Caco-2 (cell line): ENCODE measurements at regions not wholly inside any gene's neighbourhood (a gene's known extent, or its start where the extent isn't known, plus 50 kb on each side); places are given as distances from the start of the nearest gene placed in this dataset.

Experiments
- BruUV-seq: library from RNA; stranded (reverse); fragments of 400-500 nt; replicated peaks from 2 replicates; lab custom pipeline; 2021; lab: Mats Ljungman, UMichigan
- CTCF ChIA-PET: fragments of 300-600 bp; sonication (Branson Sonifier 250); formaldehyde crosslinking; loops from one replicate; lab custom pipeline; 2022; ENCODE audit warnings: antibody characterized with exemption; lab: Charles Lee
- POLR2A ChIA-PET: fragments of 300-600 bp; sonication (Branson Sonifier 250); formaldehyde crosslinking; loops from one replicate; lab custom pipeline; 2022; ENCODE audit warnings: antibody characterized with exemption; lab: Charles Lee
- DNase-seq, 2 experiments: peaks; one replicate each; pipeline versions ENCODE4 v3.0.0 to v3.0.0-alpha.2; 2020 to 2022
- H3K27me3 ChIP-seq: replicated peaks from 2 replicates; pipeline ENCODE4 v1.6.0; 2011; ENCODE audit warnings: low read length; ENCODE audit not compliant: control insufficient read depth, insufficient read depth
- H3K36me3 ChIP-seq: 2 replicates; pipeline ENCODE4 v1.5.1; 2011; ENCODE audit warnings: low read length; ENCODE audit not compliant: control insufficient read depth, insufficient read depth
- H3K4me1 ChIP-seq: fragments of 250-450 bp; sonication (Bioruptor Pico); 2 replicates; pipeline ENCODE4 v1.5.1; 2020; ENCODE audit warnings: mild to moderate bottlenecking
- H3K4me3 ChIP-seq: 2 replicates; pipeline ENCODE4 v1.5.1; 2011; ENCODE audit warnings: low read depth, mild to moderate bottlenecking, control low read depth, low read length
- H3K9me3 ChIP-seq: fragments of 250-450 bp; sonication (Bioruptor Pico); 2 replicates; pipeline ENCODE4 v1.5.1; 2020; ENCODE audit warnings: mild to moderate bottlenecking, moderate library complexity
- H3K27ac Mint-ChIP-seq: one replicate; pipeline ENCODE4 v1.8.0; 2022; ENCODE audit warnings: mixed read lengths; ENCODE audit not compliant: unreplicated experiment
- H3K27me3 Mint-ChIP-seq: one replicate; pipeline ENCODE4 v1.8.0; 2022; ENCODE audit warnings: mixed read lengths; ENCODE audit not compliant: insufficient read depth, unreplicated experiment
- H3K36me3 Mint-ChIP-seq: one replicate; pipeline ENCODE4 v1.8.0; 2022; ENCODE audit warnings: mild to moderate bottlenecking, mixed read lengths; ENCODE audit not compliant: insufficient read depth, unreplicated experiment
- H3K4me1 Mint-ChIP-seq: one replicate; pipeline ENCODE4 v1.8.0; 2022; ENCODE audit warnings: low read depth, mixed read lengths; ENCODE audit not compliant: unreplicated experiment
- H3K4me3 Mint-ChIP-seq: one replicate; pipeline ENCODE4 v1.8.0; 2022; ENCODE audit warnings: mild to moderate bottlenecking, moderate library complexity, mixed read lengths; ENCODE audit not compliant: unreplicated experiment
- H3K9me3 Mint-ChIP-seq: one replicate; pipeline ENCODE4 v1.8.0; 2022; ENCODE audit warnings: mixed read lengths; ENCODE audit not compliant: unreplicated experiment
- intact Hi-C: fragments of 100-400 bp; cut with micrococcal nuclease; formaldehyde crosslinking; loops from one replicate; pipeline ENCODE4 v1.10.0; 2022; ENCODE audit not compliant: unreplicated experiment
- TF ChIP-seq, protein P1 (sequence below), 2 experiments: fragments of 200-600 bp in 1 of 2; IDR thresholded peaks; 1 replicate in 1 of 2; 2 replicates in 1 of 2; pipeline versions ENCODE4 v1.5.1 to v1.8.0; 2011 to 2022; ENCODE audit warnings: antibody characterized with exemption in 1 of 2, control low read depth in 1 of 2, inconsistent platforms in 1 of 2, low read depth in 1 of 2, low read length in 1 of 2, mild to moderate bottlenecking in 1 of 2, moderate library complexity in 1 of 2; ENCODE audit not compliant: insufficient read depth in 1 of 2, severe bottlenecking in 1 of 2, unreplicated experiment in 1 of 2

DNA sequence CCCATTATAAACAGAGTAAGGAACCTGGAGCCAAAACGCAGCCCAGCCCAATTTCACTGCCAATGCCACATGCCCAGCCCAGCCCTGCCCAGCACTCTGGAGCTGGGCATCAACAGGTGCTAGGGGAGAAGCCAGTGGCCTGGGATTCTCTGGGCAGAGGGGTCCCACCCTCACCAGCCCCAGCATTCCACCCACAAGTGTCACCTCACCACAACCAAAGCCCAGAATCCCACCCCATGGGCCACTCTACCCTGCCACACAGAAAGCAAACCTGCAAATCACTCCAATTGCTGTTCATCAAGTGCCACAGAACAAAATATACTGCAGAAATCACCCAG, 102.5 kb upstream of the CDH5 start:
- no peak overlapping the region for H3K27ac Mint-ChIP-seq

DNA sequence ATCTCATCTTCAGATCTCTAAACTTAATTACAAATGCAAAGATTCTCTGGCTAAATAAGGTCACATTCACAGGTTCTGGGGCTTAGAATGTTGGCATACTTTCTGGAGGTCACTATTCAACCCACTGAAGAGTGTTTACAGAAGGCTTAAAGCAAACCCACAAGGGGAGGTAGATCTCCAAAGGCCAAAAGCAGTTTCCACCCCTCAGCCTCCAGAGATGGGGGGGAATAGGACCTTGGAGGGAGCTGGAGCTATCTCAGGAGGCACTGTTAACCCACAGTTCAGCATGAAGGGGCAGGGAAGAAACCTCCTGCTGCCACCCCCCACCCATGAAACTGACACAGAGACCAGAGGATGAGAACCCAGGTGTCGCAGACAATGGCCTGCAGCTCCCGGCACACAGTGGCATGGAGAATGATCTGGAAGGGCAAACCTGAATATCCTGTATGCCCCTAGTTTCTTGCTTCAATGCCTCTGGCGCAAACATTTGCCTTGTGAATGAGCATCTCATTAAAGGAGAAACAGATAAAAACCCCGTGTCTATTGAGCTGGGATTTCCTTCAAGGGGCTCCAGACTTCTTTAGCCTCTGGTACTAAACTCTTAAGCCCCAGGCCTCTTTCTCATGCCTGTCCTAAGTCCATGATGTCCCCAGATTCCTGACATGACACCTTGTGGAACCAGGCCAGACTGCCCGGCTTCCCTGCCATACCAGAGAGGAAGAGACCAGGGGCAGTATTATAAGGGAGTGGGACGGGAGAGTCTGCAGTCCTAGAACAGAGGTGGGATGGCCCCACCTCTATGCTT, 103.1 kb upstream of the CDH5 start:
- DNase-seq, result no peak
- Mint-ChIP-seq H3K27me3 (no peaks in the 10 kb centered on the region), H3K4me1 (no peaks in the 10 kb centered on the region), H3K27ac (no peak overlapping the region), H3K36me3 (no peaks in the 10 kb centered on the region), H3K9me3 (no peaks in the 10 kb centered on the region), H3K4me3 (no peak overlapping the region)
- TF ChIP-seq, protein P1, sequence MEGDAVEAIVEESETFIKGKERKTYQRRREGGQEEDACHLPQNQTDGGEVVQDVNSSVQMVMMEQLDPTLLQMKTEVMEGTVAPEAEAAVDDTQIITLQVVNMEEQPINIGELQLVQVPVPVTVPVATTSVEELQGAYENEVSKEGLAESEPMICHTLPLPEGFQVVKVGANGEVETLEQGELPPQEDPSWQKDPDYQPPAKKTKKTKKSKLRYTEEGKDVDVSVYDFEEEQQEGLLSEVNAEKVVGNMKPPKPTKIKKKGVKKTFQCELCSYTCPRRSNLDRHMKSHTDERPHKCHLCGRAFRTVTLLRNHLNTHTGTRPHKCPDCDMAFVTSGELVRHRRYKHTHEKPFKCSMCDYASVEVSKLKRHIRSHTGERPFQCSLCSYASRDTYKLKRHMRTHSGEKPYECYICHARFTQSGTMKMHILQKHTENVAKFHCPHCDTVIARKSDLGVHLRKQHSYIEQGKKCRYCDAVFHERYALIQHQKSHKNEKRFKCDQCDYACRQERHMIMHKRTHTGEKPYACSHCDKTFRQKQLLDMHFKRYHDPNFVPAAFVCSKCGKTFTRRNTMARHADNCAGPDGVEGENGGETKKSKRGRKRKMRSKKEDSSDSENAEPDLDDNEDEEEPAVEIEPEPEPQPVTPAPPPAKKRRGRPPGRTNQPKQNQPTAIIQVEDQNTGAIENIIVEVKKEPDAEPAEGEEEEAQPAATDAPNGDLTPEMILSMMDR (IDR thresholded peaks at IDR 0.05; ENCODE audit: insufficient read depth in 1 of 2, low read depth in 1 of 2, low read length in 1 of 2, severe bottlenecking in 1 of 2, unreplicated experiment in 1 of 2), result no peak
- Histone ChIP-seq H3K27me3 (no peaks in the 10 kb centered on the region), H3K4me1 (peaks cover 18% of the 10 kb centered on the region), H3K4me3 (no peak overlapping the region), H3K9me3 (no peaks in the 10 kb centered on the region), H3K36me3 (no peaks in the 10 kb centered on the region)
- ChIA-PET POLR2A (no interaction called here), CTCF (no interaction called here)
- intact Hi-C loops, result no loop called here
- BruUV-seq, result no TSS peak

More for the DNA sequence above, 102.5 kb upstream of the CDH5 start:
- BruUV-seq, result no TSS peak
- Mint-ChIP-seq H3K4me1 (no peaks in the 10 kb centered on the region), H3K27me3 (no peaks in the 10 kb centered on the region), H3K9me3 (no peaks in the 10 kb centered on the region), H3K36me3 (no peaks in the 10 kb centered on the region), H3K4me3 (no peak overlapping the region)
- Histone ChIP-seq H3K9me3 (no peaks in the 10 kb centered on the region), H3K27me3 (no peaks in the 10 kb centered on the region), H3K36me3 (no peaks in the 10 kb centered on the region), H3K4me1 (peaks cover 18% of the 10 kb centered on the region), H3K4me3 (no peak overlapping the region)
- POLR2A ChIA-PET, result interaction anchor here (0.6 kb wide), 1 partner anchor 567 kb away, joined by 5 read pairs; the partner anchor contains the start of gene NAE1
- CTCF ChIA-PET, result no interaction called here
- intact Hi-C loops, result no loop called here
- DNase-seq, result no peak
- TF ChIP-seq, protein P1 (IDR thresholded peaks at IDR 0.05; ENCODE audit: insufficient read depth in 1 of 2, low read depth in 1 of 2, low read length in 1 of 2, severe bottlenecking in 1 of 2, unreplicated experiment in 1 of 2), result no peak

DNA sequence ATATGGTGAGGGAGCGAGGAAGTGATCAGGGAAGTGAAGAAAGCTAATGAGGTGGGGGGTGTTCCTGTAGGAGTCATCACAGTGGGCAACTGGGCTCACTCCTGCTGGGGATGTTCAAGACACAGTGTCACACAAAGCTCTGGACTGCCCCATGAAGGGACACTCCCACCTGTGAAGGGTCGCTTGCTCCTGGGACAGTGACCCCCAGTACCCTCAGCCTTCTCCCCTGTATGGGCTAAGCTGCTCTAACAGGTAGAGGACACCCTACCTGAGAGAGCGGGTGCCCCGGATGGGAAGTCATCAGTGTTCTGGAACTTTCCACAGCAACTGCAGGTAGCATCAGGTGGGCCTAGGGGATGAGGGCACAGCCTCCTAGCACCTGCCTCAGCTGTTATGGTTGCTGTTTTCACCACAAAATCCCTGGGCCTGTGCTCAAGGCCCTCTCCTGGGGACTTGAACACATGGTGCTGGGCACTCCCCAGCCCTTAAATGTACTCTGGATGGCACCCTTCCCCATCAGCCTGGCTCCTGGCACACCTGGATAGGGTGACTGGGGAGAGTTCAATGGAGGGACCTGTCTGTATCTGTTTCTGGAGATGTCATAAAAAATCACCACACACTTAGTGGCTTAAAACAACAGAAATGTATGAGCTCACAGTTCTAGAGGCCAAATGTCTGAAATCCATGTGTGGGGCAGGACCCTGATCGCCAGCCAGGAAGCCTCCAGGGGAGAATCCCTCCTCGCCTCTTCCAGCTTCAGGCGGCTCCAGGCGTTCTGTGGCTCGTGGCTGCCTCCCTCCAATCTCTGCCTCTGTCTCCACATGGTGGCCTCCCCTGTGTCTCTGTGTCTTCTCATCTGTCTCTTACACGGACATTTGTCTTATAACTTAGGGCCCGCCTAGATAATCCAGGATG, 104.0 kb upstream of the CDH5 start:
- H3K27me3 Mint-ChIP-seq, result no peaks in the 10 kb centered on the region
- no peak for DNase-seq
- no peak overlapping the region for H3K4me3 ChIP-seq
- no peaks in the 10 kb centered on the region for H3K27me3 ChIP-seq
- ChIA-PET POLR2A (no interaction called here), CTCF (no interaction called here)
- H3K27ac Mint-ChIP-seq, result no peak overlapping the region
- no peaks in the 10 kb centered on the region for H3K4me1 Mint-ChIP-seq
- H3K9me3 Mint-ChIP-seq, result no peaks in the 10 kb centered on the region
- H3K4me1 ChIP-seq, result peaks cover 18% of the 10 kb centered on the region
- H3K9me3 ChIP-seq, result no peaks in the 10 kb centered on the region
- BruUV-seq, result no TSS peak
- TF ChIP-seq, protein P1 (IDR thresholded peaks at IDR 0.05; ENCODE audit: insufficient read depth in 1 of 2, low read depth in 1 of 2, low read length in 1 of 2, severe bottlenecking in 1 of 2, unreplicated experiment in 1 of 2), result no peak
- no peaks in the 10 kb centered on the region for H3K36me3 ChIP-seq
- intact Hi-C loops, result no loop called here
- no peak overlapping the region for H3K4me3 Mint-ChIP-seq
- H3K36me3 Mint-ChIP-seq, result no peaks in the 10 kb centered on the region
